Pons (tissue), 1 donor: ENCODE measurements at regions not wholly inside any gene's neighbourhood (a gene's known extent, or its start where the extent isn't known, plus 50 kb on each side); places are given as distances from the start of the nearest gene placed in this dataset.

ENCODE experiments used
- DNase-seq: peaks from one replicate; pipeline ENCODE4 v3.0.0-alpha.2; 2016; ENCODE audit warnings: low spot score

GRCh38 chr7:50166997-50167965 is 74.2 kb upstream of the ZPBP start:
- no peak for DNase-seq

- no peak for DNase-seq
Observed at GRCh38 chr7:50164559-50165170, 71.6 kb upstream of the ZPBP start.

- peak; percentile 30 for DNase-seq
Observed at GRCh38 chr7:50160206-50160605, 67.2 kb upstream of the ZPBP start.

- DNase-seq = no peak
Observed at GRCh38 chr7:50159154-50159553, 66.1 kb upstream of the ZPBP start.

GRCh38 chr7:50156706-50157105 is 63.7 kb upstream of the ZPBP start:
- DNase-seq = no peak

GRCh38 chr7:50156163-50156562 is 63.1 kb upstream of the ZPBP start:
- no peak for DNase-seq

GRCh38 chr7:50155755-50156154 is 62.7 kb upstream of the ZPBP start:
- no peak for DNase-seq

- DNase-seq = no peak
Observed at GRCh38 chr7:50153995-50154394, 60.9 kb upstream of the ZPBP start.

GRCh38 chr7:50153148-50153547 is 60.1 kb upstream of the ZPBP start:
- no peak for DNase-seq

- DNase-seq = no peak
Observed at GRCh38 chr7:50152486-50152885, 59.4 kb upstream of the ZPBP start.

GRCh38 chr7:50151661-50152060 is 58.6 kb upstream of the ZPBP start:
- DNase-seq = no peak

- no peak for DNase-seq
Observed at GRCh38 chr7:50151001-50151400, 58.0 kb upstream of the ZPBP start.

GRCh38 chr7:50149369-50149768 is 56.3 kb upstream of the ZPBP start:
- no peak for DNase-seq

- DNase-seq = no peak
Observed at GRCh38 chr7:50147951-50148808, 55.1 kb upstream of the ZPBP start.

GRCh38 chr7:50146692-50147091 is 53.6 kb upstream of the ZPBP start:
- no peak for DNase-seq

GRCh38 chr7:50145801-50146338 is 52.8 kb upstream of the ZPBP start:
- DNase-seq = no peak

- DNase-seq = no peak
Observed at GRCh38 chr7:50145226-50145625, 52.2 kb upstream of the ZPBP start.
